AG09319 (cell line): ENCODE measurements at regions not wholly inside any gene's neighbourhood (a gene's known extent, or its start where the extent isn't known, plus 50 kb on each side); places are given as distances from the start of the nearest gene placed in this dataset.

ENCODE experiments used
- DNase-seq: peaks from one replicate; pipeline ENCODE4 v3.0.0-alpha.2; 2010; ENCODE audit warnings: low read depth; ENCODE audit errors: extremely low read depth
- TF ChIP-seq, protein P1 (sequence below): IDR thresholded peaks from 2 replicates; pipeline ENCODE4 v1.5.1; 2011; ENCODE audit warnings: low read depth, mild to moderate bottlenecking, inconsistent platforms, low read length, moderate library complexity

DNA sequence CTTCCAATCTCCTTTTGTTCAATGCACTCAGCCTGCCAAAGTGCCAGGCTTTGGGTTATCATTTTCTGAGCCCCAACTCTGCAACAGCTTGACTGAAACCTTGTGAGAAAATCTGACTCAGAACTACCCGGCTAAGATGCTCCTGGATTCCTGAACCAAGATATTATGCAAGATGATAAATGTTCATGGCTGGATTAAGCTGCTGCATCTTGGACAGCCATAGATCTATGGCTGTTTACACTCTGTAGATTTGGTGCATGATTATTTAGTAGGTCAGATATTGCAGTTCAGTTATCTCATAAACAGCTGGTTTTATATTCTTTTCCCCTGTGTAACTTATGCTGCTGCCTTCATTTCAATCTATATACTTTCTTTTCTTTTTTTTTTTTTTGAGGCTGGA is 243.5 kb downstream of the GATA3 start:
- TF ChIP-seq, protein P1, sequence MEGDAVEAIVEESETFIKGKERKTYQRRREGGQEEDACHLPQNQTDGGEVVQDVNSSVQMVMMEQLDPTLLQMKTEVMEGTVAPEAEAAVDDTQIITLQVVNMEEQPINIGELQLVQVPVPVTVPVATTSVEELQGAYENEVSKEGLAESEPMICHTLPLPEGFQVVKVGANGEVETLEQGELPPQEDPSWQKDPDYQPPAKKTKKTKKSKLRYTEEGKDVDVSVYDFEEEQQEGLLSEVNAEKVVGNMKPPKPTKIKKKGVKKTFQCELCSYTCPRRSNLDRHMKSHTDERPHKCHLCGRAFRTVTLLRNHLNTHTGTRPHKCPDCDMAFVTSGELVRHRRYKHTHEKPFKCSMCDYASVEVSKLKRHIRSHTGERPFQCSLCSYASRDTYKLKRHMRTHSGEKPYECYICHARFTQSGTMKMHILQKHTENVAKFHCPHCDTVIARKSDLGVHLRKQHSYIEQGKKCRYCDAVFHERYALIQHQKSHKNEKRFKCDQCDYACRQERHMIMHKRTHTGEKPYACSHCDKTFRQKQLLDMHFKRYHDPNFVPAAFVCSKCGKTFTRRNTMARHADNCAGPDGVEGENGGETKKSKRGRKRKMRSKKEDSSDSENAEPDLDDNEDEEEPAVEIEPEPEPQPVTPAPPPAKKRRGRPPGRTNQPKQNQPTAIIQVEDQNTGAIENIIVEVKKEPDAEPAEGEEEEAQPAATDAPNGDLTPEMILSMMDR = no peak
- no peak for DNase-seq

DNA sequence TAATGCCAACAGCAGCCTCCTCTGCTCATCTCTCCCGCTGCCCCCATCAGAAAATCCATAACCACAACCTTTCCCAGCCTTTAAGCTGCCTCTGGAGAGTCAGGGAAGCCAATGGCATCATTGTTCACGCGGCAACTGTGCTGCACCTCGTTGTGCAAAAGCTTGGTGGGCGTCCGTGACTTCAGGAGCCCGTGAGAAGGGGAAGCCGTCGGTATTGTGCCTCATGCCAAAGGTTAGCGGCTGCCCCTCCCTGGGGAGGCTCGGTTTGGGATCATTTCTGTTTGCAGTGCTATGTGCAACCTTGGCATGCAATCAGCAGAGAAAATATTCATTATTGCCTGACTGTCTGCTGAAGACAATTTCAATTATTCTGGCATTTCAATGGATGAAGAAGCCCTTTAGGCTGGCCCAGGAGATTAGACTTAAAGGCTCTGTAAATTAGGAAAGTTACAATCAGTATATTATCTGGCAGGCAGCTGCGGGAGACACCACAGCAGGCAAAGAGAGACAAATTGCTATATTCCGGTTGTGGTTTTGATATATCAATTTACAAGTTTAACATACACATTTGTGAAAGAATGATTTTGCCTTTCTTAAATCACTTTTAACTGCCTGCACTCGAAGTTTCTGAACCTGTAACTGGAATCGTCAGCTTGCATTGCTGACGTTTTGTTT is 244.5 kb downstream of the GATA3 start:
- TF ChIP-seq, protein P1 = no peak

DNA sequence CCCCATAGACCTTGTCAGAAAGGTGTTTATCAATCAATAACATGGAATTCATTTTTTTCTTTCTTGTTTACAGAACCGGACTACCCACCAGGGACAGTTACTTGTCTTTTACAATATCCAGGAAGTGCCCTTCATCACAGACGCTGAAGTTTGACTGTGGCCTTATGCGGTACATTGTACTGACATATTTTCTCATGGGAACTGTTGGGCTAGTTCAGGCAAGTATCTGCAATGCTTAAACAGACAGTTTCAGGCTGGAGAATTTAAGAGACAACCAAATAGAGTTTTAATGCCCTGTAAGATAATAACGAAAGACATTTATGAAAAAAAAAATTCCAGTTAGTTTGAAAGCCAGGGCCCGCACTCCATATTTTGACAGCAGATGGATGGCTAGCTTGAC is 246.4 kb downstream of the GATA3 start:
- no peak for DNase-seq
- TF ChIP-seq, protein P1 = no peak

More for the DNA sequence above, 244.5 kb downstream of the GATA3 start:
- DNase-seq = no peak

DNA sequence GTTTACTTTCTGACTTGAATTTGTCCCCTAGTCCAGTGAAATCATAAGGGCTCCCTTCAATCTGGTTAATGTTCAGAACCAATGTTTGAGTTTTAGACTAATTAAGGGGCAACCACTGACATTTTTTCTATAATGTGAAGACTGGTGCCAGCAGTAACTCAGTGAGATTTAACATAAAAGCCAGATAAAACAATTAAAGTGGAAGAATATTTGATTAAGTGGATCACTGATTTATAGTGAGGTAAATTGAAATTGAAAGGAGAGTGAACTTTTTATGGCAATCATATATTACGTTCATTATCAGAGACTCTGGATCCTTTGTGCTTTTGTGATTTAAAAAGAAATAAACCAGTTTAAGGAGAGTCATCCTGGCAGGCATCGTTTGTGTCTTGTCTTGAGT is 246.8 kb downstream of the GATA3 start:
- TF ChIP-seq, protein P1 = no peak
- DNase-seq = no peak

DNA sequence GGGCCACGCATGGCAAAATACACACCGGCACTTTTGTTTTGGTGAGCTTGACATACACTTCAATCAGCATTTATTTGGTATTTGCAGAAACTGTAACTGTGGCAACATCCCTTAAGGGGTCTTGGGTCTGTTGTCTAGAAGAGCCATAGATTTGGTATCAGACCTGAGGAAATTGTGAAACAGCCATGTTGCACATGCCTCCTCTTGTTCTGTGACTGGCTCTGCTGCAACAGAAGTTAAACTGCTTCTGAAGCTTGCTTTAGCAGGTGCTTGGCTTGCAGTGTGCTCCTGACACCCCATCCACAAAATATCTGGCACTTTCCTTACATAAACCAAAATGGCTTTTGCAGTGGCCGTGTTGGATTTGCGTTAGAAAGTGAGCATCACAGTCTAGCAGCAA is 247.3 kb downstream of the GATA3 start:
- TF ChIP-seq, protein P1 = no peak
- no peak for DNase-seq

DNA sequence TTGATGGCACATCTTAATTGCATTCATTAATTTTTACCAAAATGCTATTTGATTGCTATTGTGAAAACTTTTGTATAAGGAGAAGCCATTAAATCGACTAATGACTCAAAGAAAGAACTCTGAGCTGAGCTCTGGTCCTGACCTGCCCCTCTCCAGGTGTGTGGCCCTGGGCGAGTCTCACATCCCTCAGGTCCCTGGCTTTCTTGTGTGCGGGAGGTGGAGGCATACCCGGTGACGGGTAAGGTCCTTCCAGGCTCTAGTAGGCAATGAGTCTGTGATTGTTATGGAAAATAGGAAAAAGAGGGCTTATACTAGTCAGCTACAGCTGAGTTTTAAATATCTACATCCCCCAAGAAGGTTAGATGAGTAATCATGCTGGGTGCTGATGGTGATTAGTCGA is 248.1 kb downstream of the GATA3 start:
- DNase-seq = no peak
- TF ChIP-seq, protein P1 = no peak

DNA sequence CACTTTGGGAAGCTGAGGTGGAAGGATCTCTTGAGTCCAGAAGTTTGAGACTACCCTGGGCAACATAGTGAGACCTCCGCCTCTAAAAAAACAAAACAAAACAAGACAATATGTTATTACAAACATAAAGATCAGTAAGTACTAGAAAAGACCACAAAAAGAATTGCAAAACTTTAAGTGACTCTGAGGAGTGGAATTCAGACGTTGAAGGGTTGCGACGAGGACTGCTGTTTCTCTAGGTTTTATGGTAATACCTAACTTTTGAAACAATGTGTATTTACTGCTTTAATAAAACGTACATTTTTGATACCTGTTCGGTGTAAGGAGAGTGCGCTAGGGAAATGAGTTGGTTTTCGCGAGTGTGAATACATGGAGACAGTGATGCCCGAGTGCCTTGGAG is 250.4 kb downstream of the GATA3 start:
- DNase-seq = no peak
- TF ChIP-seq, protein P1 = no peak
